ENCODE measurements at regions not wholly inside any gene's neighbourhood (a gene's known extent, or its start where the extent isn't known, plus 50 kb on each side); places are given as distances from the start of the nearest gene placed in this dataset.

DNA sequence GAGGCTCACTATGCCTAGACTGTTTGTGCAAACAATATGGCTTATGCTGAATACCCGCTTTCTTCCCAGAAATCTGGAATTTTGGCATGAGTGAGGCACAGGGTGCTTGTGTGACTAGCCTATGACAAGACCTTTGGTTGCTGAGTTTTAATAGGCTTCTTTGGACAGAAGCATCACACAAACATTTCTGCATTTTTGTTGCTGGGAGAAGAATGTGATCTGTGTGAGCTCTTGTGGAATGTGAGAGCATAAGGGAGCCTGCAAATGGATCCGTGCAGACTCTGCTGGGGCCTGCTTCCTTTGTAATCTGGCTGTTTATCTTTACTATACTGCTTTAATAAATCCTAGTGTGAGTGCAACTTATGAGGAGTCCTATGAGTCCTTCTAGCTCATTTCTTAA lies 83.0 kb upstream of the ZDHHC17 start:
- no peak overlapping the region for H2AK5ac ChIP-seq (ENCODE audit: low read depth, low read length)
- no peaks in the 10 kb centered on the region for H3K9me3 ChIP-seq (replicated peaks in 1 of 2; ENCODE audit: control insufficient read depth in 2 of 2, insufficient read depth in 1 of 2, low read depth in 1 of 2, low read length in 2 of 2)
- no peak overlapping the region for H3K9ac ChIP-seq (ENCODE audit: low read depth, low read length, poor library complexity)
- H3K27me3 ChIP-seq (ENCODE audit: control insufficient read depth in 3 of 3, insufficient read depth in 3 of 3, low read depth in 1 of 3, low read length in 3 of 3), result no peaks in the 10 kb centered on the region
- H3K18ac ChIP-seq (ENCODE audit: low read length), result no peak overlapping the region
- no CpG with 5 or more reads among the region's 2 CpGs for WGBS, 2 donors (ENCODE audit: extremely low coverage in 2 of 2, insufficient read length in 2 of 2, insufficient replicate concordance in 1 of 2)
- peaks cover 4 to 7% of the 10 kb centered on the region in 2 donors for H3K4me1 ChIP-seq (ENCODE audit: control insufficient read depth in 2 of 2, insufficient read depth in 1 of 2, low read depth in 1 of 2, low read length in 2 of 2)
- no peak overlapping the region for H3K4ac ChIP-seq (ENCODE audit: low read length)
- H3K4me2 ChIP-seq (ENCODE audit: insufficient read depth, low read length, poor library complexity, severe bottlenecking), result no peak overlapping the region
- no peak overlapping the region for H2BK5ac ChIP-seq (ENCODE audit: low read length)
- H2BK12ac ChIP-seq (ENCODE audit: low read length), result no peak overlapping the region
- H2AFZ ChIP-seq (ENCODE audit: low read length), result peak overlapping the region; percentile 1
- H4K91ac ChIP-seq (ENCODE audit: low read depth, low read length, poor library complexity), result no peak overlapping the region
- H3K14ac ChIP-seq (ENCODE audit: low read length), result no peak overlapping the region
- no peak for DNase-seq (ENCODE audit: low spot score)
- H3K23ac ChIP-seq (ENCODE audit: low read depth, low read length, poor library complexity), result no peak overlapping the region
- H3K27ac ChIP-seq (replicated peaks; ENCODE audit: low read length), result no peak overlapping the region
- no peak overlapping the region for H3K4me3 ChIP-seq (ENCODE audit: low read length in 2 of 2)
- H3K36me3 ChIP-seq (replicated peaks in 1 of 2; ENCODE audit: control insufficient read depth in 2 of 2, insufficient read depth in 2 of 2, low read length in 2 of 2), result no peaks in the 10 kb centered on the region
- no peak overlapping the region for H4K8ac ChIP-seq (ENCODE audit: low read depth, low read length)
- H2BK15ac ChIP-seq (ENCODE audit: low read length), result no peak overlapping the region
- no peaks in the 10 kb centered on the region for H3K79me1 ChIP-seq (ENCODE audit: low read depth, low read length)
- no peak overlapping the region for H2BK120ac ChIP-seq (ENCODE audit: low read depth, low read length)

DNA sequence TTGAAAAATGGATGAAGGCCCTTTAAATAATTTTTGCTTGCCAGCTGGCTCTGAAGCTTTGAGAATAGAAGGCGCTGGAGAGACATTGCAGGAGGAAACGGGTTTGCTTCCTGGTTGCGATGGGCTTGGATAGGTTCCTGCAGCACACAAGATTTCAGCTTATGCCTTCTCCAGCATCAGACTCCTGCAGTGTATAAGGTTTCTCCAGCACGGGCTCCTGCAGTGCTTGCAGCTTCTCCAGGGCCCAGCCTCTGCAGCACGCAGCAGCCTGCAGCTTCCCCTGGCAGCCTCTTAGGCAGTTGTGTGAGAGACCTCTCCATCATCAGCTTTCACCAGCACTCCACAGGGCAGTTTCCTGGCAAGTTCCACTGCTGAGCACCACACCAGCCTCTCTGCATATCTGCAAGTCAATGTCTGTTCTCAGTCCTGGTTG lies 78.7 kb upstream of the ZDHHC17 start:
- Histone ChIP-seq H3K14ac (ENCODE audit: low read length) (no peak overlapping the region), H3K18ac (ENCODE audit: low read length) (no peak overlapping the region), H3K4me2 (ENCODE audit: insufficient read depth, low read length, poor library complexity, severe bottlenecking) (no peak overlapping the region), H2AK5ac (ENCODE audit: low read depth, low read length) (no peak overlapping the region), H3K4me1 (ENCODE audit: control insufficient read depth in 2 of 2, insufficient read depth in 1 of 2, low read depth in 1 of 2, low read length in 2 of 2) (peaks cover 4 to 7% of the 10 kb centered on the region in 2 donors), H2BK120ac (ENCODE audit: low read depth, low read length) (no peak overlapping the region), H2BK5ac (ENCODE audit: low read length) (no peak overlapping the region), H3K23ac (ENCODE audit: low read depth, low read length, poor library complexity) (no peak overlapping the region), H3K27ac (replicated peaks; ENCODE audit: low read length) (no peak overlapping the region), H2BK12ac (ENCODE audit: low read length) (no peak overlapping the region), H3K27me3 (ENCODE audit: control insufficient read depth in 3 of 3, insufficient read depth in 3 of 3, low read depth in 1 of 3, low read length in 3 of 3) (no peaks in the 10 kb centered on the region), H3K79me1 (ENCODE audit: low read depth, low read length) (no peaks in the 10 kb centered on the region), H4K8ac (ENCODE audit: low read depth, low read length) (no peak overlapping the region), H2BK15ac (ENCODE audit: low read length) (no peak overlapping the region), H4K91ac (ENCODE audit: low read depth, low read length, poor library complexity) (no peak overlapping the region), H3K4me3 (ENCODE audit: low read length in 2 of 2) (peak overlapping the region in 1 of 2 donors; percentile 8), H3K9ac (ENCODE audit: low read depth, low read length, poor library complexity) (no peak overlapping the region), H3K36me3 (replicated peaks in 1 of 2; ENCODE audit: control insufficient read depth in 2 of 2, insufficient read depth in 2 of 2, low read length in 2 of 2) (no peaks in the 10 kb centered on the region), H2AFZ (ENCODE audit: low read length) (peak overlapping the region; percentile 88), H3K4ac (ENCODE audit: low read length) (no peak overlapping the region), H3K9me3 (replicated peaks in 1 of 2; ENCODE audit: control insufficient read depth in 2 of 2, insufficient read depth in 1 of 2, low read depth in 1 of 2, low read length in 2 of 2) (no peaks in the 10 kb centered on the region)
- DNase-seq (ENCODE audit: low spot score), result no peak
- no CpG with 5 or more reads among the region's 5 CpGs for WGBS, 2 donors (ENCODE audit: extremely low coverage in 2 of 2, insufficient read length in 2 of 2, insufficient replicate concordance in 1 of 2)

DNA sequence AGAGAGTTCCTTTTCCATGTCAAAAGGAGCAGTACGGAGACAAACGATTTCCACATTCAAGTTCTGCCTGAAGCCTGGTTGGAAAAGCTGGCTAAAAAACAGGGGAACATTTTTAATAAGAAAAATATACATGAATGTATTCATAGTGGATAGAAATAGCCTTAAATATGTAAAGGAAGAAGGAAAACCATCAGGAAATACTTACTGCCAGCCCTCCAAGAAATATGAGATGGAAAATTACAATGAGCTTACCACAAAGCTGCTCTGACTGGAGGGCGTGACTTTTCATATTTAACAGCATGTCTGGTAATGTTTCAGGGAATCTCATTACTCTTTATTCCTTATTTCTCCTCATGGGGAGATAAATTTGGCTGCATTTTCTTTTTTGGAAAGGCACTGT lies 75.9 kb upstream of the ZDHHC17 start:
- Histone ChIP-seq H3K9ac (ENCODE audit: low read depth, low read length, poor library complexity) (no peak overlapping the region), H3K27ac (replicated peaks; ENCODE audit: low read length) (no peak overlapping the region)
- no peak for DNase-seq (ENCODE audit: low spot score)

DNA sequence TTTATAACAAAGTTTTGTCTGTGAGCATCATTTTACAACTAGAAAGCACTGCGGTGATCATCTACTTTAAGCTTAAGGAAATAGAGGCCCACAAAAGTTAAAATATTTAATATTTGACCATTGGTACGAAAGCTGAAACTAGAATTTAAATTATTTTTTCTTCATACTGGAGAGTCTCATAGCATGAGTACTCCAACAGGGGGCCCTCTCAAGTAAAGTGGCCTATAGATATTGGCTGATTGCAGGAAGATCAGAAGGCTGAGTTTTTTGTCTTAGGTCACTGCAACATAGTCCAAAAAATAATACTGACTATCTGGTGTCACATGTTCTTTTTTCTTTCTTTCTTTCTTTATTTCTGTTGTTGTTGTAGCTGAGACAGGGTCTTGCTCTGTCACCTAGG lies 75.3 kb upstream of the ZDHHC17 start:
- Histone ChIP-seq H3K79me1 (ENCODE audit: low read depth, low read length) (no peaks in the 10 kb centered on the region), H3K4me1 (ENCODE audit: control insufficient read depth in 2 of 2, insufficient read depth in 1 of 2, low read depth in 1 of 2, low read length in 2 of 2) (peaks cover 4 to 9% of the 10 kb centered on the region in 2 donors), H3K23ac (ENCODE audit: low read depth, low read length, poor library complexity) (no peak overlapping the region), H3K14ac (ENCODE audit: low read length) (no peak overlapping the region), H3K27me3 (ENCODE audit: control insufficient read depth in 3 of 3, insufficient read depth in 3 of 3, low read depth in 1 of 3, low read length in 3 of 3) (no peaks in the 10 kb centered on the region), H3K9me3 (replicated peaks in 1 of 2; ENCODE audit: control insufficient read depth in 2 of 2, insufficient read depth in 1 of 2, low read depth in 1 of 2, low read length in 2 of 2) (peaks cover 0 to 7% of the 10 kb centered on the region in 2 donors), H4K91ac (ENCODE audit: low read depth, low read length, poor library complexity) (no peak overlapping the region), H2AK5ac (ENCODE audit: low read depth, low read length) (no peak overlapping the region), H3K18ac (ENCODE audit: low read length) (no peak overlapping the region), H3K4me2 (ENCODE audit: insufficient read depth, low read length, poor library complexity, severe bottlenecking) (no peak overlapping the region), H3K9ac (ENCODE audit: low read depth, low read length, poor library complexity) (no peak overlapping the region), H2AFZ (ENCODE audit: low read length) (no peak overlapping the region), H2BK15ac (ENCODE audit: low read length) (no peak overlapping the region), H3K27ac (replicated peaks; ENCODE audit: low read length) (no peak overlapping the region), H2BK120ac (ENCODE audit: low read depth, low read length) (no peak overlapping the region), H3K36me3 (replicated peaks in 1 of 2; ENCODE audit: control insufficient read depth in 2 of 2, insufficient read depth in 2 of 2, low read length in 2 of 2) (no peaks in the 10 kb centered on the region), H2BK5ac (ENCODE audit: low read length) (no peak overlapping the region), H4K8ac (ENCODE audit: low read depth, low read length) (no peak overlapping the region), H3K4me3 (ENCODE audit: low read length in 2 of 2) (no peak overlapping the region), H3K4ac (ENCODE audit: low read length) (no peak overlapping the region), H2BK12ac (ENCODE audit: low read length) (no peak overlapping the region)
- no CpG with 5 or more reads among the region's 2 CpGs for WGBS, 2 donors (ENCODE audit: extremely low coverage in 2 of 2, insufficient read length in 2 of 2, insufficient replicate concordance in 1 of 2)
- DNase-seq (ENCODE audit: low spot score), result no peak

More for the DNA sequence above, 75.9 kb upstream of the ZDHHC17 start:
- H3K4me1 ChIP-seq (ENCODE audit: control insufficient read depth in 2 of 2, insufficient read depth in 1 of 2, low read depth in 1 of 2, low read length in 2 of 2), result peaks cover 4 to 8% of the 10 kb centered on the region in 2 donors
- H3K23ac ChIP-seq (ENCODE audit: low read depth, low read length, poor library complexity), result no peak overlapping the region
- no peak overlapping the region for H3K4ac ChIP-seq (ENCODE audit: low read length)
- no peak overlapping the region for H2BK15ac ChIP-seq (ENCODE audit: low read length)
- H4K8ac ChIP-seq (ENCODE audit: low read depth, low read length), result no peak overlapping the region
- no peak overlapping the region for H3K14ac ChIP-seq (ENCODE audit: low read length)
- H2BK12ac ChIP-seq (ENCODE audit: low read length), result no peak overlapping the region
- H3K4me3 ChIP-seq (ENCODE audit: low read length in 2 of 2), result no peak overlapping the region
- no peak overlapping the region for H3K18ac ChIP-seq (ENCODE audit: low read length)
- H2AFZ ChIP-seq (ENCODE audit: low read length), result peak overlapping the region; percentile 52
- no peak overlapping the region for H2AK5ac ChIP-seq (ENCODE audit: low read depth, low read length)
- H3K9me3 ChIP-seq (replicated peaks in 1 of 2; ENCODE audit: control insufficient read depth in 2 of 2, insufficient read depth in 1 of 2, low read depth in 1 of 2, low read length in 2 of 2), result peaks cover 0 to 7% of the 10 kb centered on the region in 2 donors
- no peak overlapping the region for H2BK120ac ChIP-seq (ENCODE audit: low read depth, low read length)
- no peak overlapping the region for H3K4me2 ChIP-seq (ENCODE audit: insufficient read depth, low read length, poor library complexity, severe bottlenecking)
- H3K27me3 ChIP-seq (ENCODE audit: control insufficient read depth in 3 of 3, insufficient read depth in 3 of 3, low read depth in 1 of 3, low read length in 3 of 3), result no peaks in the 10 kb centered on the region
- no CpG with 5 or more reads among the region's 3 CpGs for WGBS, 2 donors (ENCODE audit: extremely low coverage in 2 of 2, insufficient read length in 2 of 2, insufficient replicate concordance in 1 of 2)
- H3K79me1 ChIP-seq (ENCODE audit: low read depth, low read length), result no peaks in the 10 kb centered on the region
- no peak overlapping the region for H4K91ac ChIP-seq (ENCODE audit: low read depth, low read length, poor library complexity)
- H3K36me3 ChIP-seq (replicated peaks in 1 of 2; ENCODE audit: control insufficient read depth in 2 of 2, insufficient read depth in 2 of 2, low read length in 2 of 2), result no peaks in the 10 kb centered on the region
- H2BK5ac ChIP-seq (ENCODE audit: low read length), result no peak overlapping the region
